ENCODE measurements at regions not wholly inside any gene's neighbourhood (a gene's known extent, or its start where the extent isn't known, plus 50 kb on each side); places are given as distances from the start of the nearest gene placed in this dataset.
"Not testable (repeated sequence)": the region's sequence is repeated elsewhere in the genome, so short reads cannot be mapped to it uniquely, and the experiment has no call there.

DNA sequence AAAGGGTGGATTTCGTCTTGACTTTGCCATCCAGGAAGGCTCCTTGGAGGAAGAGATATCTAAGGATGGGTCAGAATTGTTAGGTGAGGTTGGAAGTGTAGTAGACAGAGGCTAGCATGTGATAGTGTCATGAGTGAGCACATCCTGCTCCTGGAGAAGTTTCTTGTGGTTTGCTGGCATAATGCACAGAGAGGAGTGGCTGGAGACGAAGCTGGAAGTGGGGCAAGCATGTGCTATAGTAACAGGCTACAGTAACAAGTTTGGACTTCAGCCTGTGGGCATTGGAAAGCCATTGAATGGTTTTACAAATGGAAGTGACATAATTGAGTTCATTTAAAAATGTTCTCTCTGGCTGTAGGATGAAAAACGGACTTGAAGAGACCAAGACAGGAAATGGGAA is 175.6 kb upstream of the VWC2 start:
- 41 to 49% (median 45%) methylated on average over 3 of the region's 3 CpGs for WGBS, 4 donors
- TF ChIP-seq POLR2A (IDR thresholded peaks at IDR 0.05): no peak
- TF ChIP-seq, protein P1, sequence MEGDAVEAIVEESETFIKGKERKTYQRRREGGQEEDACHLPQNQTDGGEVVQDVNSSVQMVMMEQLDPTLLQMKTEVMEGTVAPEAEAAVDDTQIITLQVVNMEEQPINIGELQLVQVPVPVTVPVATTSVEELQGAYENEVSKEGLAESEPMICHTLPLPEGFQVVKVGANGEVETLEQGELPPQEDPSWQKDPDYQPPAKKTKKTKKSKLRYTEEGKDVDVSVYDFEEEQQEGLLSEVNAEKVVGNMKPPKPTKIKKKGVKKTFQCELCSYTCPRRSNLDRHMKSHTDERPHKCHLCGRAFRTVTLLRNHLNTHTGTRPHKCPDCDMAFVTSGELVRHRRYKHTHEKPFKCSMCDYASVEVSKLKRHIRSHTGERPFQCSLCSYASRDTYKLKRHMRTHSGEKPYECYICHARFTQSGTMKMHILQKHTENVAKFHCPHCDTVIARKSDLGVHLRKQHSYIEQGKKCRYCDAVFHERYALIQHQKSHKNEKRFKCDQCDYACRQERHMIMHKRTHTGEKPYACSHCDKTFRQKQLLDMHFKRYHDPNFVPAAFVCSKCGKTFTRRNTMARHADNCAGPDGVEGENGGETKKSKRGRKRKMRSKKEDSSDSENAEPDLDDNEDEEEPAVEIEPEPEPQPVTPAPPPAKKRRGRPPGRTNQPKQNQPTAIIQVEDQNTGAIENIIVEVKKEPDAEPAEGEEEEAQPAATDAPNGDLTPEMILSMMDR (IDR thresholded peaks at IDR 0.05): no peak
- no peak overlapping the region for H3K27ac ChIP-seq
- H3K27me3 ChIP-seq: no peaks in the 10 kb centered on the region
- ATAC-seq (no peak), DNase-seq (no peak)
- no peaks in the 10 kb centered on the region for H3K36me3 ChIP-seq
- H3K4me3 ChIP-seq: no peak overlapping the region
- H3K4me1 ChIP-seq: peaks cover 0 to 14% (median 0%) of the 10 kb centered on the region in 12 donors
- intact Hi-C loops (cut with DNase I): no loop called here
- no peaks in the 10 kb centered on the region for H3K9me3 ChIP-seq

DNA sequence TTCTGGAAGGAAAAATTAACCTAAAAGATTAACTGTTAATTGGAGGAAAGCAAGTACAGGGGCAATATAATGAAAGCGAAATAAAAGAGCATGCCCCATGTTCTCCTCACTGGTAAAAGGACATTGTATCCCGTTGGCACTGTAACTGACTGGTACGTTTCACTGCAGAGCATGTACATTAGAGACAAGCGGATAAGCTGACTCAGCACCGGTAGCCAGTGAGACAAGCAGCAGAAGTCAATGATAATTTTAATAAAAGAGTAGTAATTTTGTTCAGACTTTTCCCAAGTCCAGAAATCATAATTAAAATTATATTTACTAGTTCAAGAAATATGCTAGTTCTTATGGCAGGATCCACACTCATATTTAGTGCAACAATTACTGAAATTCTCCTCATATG is 161.5 kb upstream of the VWC2 start:
- ATAC-seq (no peak), DNase-seq (no peak)
- Histone ChIP-seq H3K27ac (no peak overlapping the region), H3K4me3 (no peak overlapping the region), H3K36me3 (no peaks in the 10 kb centered on the region), H3K27me3 (no peaks in the 10 kb centered on the region), H3K9me3 (peaks cover 0 to 21% (median 2%) of the 10 kb centered on the region in 12 donors), H3K4me1 (no peaks in the 10 kb centered on the region)
- TF ChIP-seq POLR2A (IDR thresholded peaks at IDR 0.05): no peak
- TF ChIP-seq, protein P1 (IDR thresholded peaks at IDR 0.05): no peak
- intact Hi-C loops (cut with DNase I): no loop called here
- WGBS, 4 donors: 83 to 88% (median 86%) methylated on average over 5 of the region's 5 CpGs

DNA sequence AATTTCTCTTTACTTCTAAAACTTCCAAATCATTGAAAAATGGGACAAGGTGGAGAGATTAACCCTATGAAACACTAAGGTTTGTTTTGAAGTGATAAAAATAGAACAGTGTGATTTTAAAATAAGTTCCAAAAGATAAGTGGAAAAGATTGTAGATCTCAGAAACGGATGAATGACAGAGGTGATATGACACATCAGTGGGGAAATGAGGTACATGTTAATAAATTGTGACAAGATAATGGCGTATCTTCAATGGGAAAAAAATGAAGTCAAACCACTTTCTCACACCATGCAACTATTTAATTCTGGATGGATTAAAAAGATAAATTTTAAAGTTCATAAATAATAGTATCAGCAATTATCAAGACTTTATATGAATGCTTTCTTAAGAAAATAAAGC is 159.7 kb upstream of the VWC2 start:
- Histone ChIP-seq H3K4me1 (no peaks in the 10 kb centered on the region), H3K27ac (no peak overlapping the region), H3K9me3 (peaks cover 0 to 4% (median 0%) of the 10 kb centered on the region in 12 donors), H3K36me3 (no peaks in the 10 kb centered on the region), H3K27me3 (no peaks in the 10 kb centered on the region), H3K4me3 (no peak overlapping the region)
- 51 to 69% (median 58%) methylated on average over 2 of the region's 2 CpGs for WGBS, 4 donors
- intact Hi-C loops (cut with DNase I): no loop called here
- TF ChIP-seq, protein P1 (IDR thresholded peaks at IDR 0.05): no peak
- ATAC-seq: no peak
- no peak for DNase-seq

DNA sequence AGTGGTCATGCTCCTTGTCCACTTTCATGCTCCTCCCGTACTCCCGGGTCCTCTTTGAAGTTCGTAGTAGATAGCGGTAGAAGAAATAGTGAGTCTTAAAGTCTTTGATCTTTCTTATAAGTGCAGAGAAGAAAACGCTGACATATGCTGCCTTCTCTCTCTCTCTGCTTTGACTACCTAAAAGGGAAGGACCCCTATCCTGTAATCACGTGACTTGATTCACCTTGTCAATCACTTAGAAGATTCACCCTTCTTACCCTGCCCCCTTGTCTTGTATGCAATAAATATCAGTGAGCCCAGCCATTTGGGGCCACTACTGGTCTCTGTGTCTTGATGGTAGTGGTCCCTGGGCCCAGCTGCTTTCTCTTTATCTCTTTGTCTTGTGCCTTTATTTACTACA is 158.5 kb upstream of the VWC2 start:
- H3K4me3 ChIP-seq; H3K4me1 ChIP-seq; DNase-seq; intact Hi-C loops (cut with DNase I); H3K27ac ChIP-seq; ATAC-seq; H3K27me3 ChIP-seq; H3K36me3 ChIP-seq; H3K9me3 ChIP-seq: not testable (repeated sequence)
- WGBS, 4 donors: 84 to 90% (median 85%) methylated on average over 6 of the region's 6 CpGs

DNA sequence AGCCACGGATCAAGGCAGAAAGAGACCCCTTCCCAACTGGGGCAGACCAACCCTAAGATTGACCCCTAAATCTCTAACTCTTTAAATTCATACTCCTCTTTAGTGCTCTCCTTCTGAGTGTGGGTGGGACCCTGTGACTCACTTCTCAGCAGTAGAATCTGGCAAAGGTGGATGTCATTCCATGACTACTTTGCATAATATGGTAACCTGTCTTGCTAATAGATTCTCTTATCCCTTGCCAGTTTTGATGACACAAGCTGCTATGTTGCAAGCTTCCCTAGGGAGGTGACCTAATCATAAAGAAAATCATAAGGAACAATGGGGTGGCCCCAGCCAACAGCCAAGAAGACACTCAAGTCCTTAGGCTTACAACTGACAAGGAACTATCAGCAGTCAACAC is 155.4 kb upstream of the VWC2 start:
- 74 to 88% (median 79%) methylated on average over 1 of the region's 1 CpG for WGBS, 4 donors
- ATAC-seq: no peak
- DNase-seq: no peak
- Histone ChIP-seq H3K27ac (no peak overlapping the region), H3K4me1 (peaks cover 0 to 1% (median 0%) of the 10 kb centered on the region in 12 donors), H3K9me3 (peaks cover 0 to 21% (median 12%) of the 10 kb centered on the region in 12 donors), H3K4me3 (no peak overlapping the region), H3K36me3 (no peaks in the 10 kb centered on the region), H3K27me3 (no peaks in the 10 kb centered on the region)
- no peak for TF ChIP-seq POLR2A (IDR thresholded peaks at IDR 0.05)
- TF ChIP-seq, protein P1 (IDR thresholded peaks at IDR 0.05): no peak
- intact Hi-C loops (cut with DNase I): no loop called here

Data from heart left ventricle (tissue), 16 donors.